HCT116 (cell line): ENCODE measurements at regions not wholly inside any gene's neighbourhood (a gene's known extent, or its start where the extent isn't known, plus 50 kb on each side); places are given as distances from the start of the nearest gene placed in this dataset.

ENCODE experiments used
- JUND ChIP-seq: IDR thresholded peaks from 2 replicates; pipeline ENCODE4 v1.6.1; 2012
- POLR2A ChIP-seq: IDR thresholded peaks from 2 replicates; pipeline ENCODE4 v1.7.0; 2011; ENCODE audit warnings: borderline replicate concordance; ENCODE audit not compliant: insufficient read depth, insufficient read length; ENCODE audit errors: extremely low read depth
- TF ChIP-seq, protein P1 (sequence below), 3 experiments: fragments of 200-600 bp in 1 of 3; sonication (generic) in 1 of 3; IDR thresholded peaks in 2 of 3; conservative IDR thresholded peaks in 1 of 3; 2 replicates each; pipeline ENCODE4 v1.5.1; 2012 to 2017; ENCODE audit warnings: low read depth in 2 of 3, low read length in 2 of 3, antibody characterized with exemption in 1 of 3, borderline replicate concordance in 1 of 3, control low read depth in 1 of 3, mild to moderate bottlenecking in 1 of 3, mixed read lengths in 1 of 3, mixed run types in 1 of 3, moderate library complexity in 1 of 3; ENCODE audit not compliant: insufficient read depth in 1 of 3

DNA sequence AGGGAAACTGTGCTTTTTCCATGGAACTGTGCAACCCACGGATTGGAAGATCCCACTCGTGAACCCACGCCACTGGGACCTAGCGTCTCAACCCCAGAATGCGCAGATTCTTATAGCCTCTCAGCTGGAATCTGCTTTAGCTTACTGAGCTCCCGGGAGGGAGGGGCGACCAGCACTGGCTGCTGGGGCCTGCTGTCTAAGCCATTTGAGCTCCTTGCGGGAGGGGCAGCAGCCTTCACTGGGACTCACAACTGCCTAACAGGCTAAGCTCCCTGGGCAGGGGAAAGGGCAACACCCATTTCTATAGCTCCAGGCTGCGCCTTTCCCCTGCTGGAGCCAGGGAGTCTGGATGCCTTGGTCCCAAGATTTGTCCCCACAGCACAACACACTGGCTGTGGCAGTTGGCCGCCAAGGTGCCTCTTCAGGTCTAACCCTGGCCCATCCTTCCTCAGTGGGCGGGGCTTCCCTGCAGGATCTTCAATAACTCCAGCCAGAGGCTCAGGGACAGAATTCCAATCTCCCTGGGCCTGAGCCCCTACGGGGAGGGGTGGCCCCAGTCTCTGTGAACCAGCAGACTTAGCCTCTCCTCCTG is 451.7 kb upstream of the PITX2 start:
- TF ChIP-seq POLR2A (no peak), JUND (no peak)
- TF ChIP-seq, protein P1, sequence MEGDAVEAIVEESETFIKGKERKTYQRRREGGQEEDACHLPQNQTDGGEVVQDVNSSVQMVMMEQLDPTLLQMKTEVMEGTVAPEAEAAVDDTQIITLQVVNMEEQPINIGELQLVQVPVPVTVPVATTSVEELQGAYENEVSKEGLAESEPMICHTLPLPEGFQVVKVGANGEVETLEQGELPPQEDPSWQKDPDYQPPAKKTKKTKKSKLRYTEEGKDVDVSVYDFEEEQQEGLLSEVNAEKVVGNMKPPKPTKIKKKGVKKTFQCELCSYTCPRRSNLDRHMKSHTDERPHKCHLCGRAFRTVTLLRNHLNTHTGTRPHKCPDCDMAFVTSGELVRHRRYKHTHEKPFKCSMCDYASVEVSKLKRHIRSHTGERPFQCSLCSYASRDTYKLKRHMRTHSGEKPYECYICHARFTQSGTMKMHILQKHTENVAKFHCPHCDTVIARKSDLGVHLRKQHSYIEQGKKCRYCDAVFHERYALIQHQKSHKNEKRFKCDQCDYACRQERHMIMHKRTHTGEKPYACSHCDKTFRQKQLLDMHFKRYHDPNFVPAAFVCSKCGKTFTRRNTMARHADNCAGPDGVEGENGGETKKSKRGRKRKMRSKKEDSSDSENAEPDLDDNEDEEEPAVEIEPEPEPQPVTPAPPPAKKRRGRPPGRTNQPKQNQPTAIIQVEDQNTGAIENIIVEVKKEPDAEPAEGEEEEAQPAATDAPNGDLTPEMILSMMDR (IDR thresholded peaks at IDR 0.05 in 2 of 3, conservative IDR thresholded peaks at IDR 0.05 in 1 of 3; ENCODE audit: borderline replicate concordance in 1 of 3, insufficient read depth in 1 of 3, low read depth in 2 of 3, low read length in 2 of 3): no peak
